ENCODE measurements at regions not wholly inside any gene's neighbourhood (a gene's known extent, or its start where the extent isn't known, plus 50 kb on each side); places are given as distances from the start of the nearest gene placed in this dataset.

DNA sequence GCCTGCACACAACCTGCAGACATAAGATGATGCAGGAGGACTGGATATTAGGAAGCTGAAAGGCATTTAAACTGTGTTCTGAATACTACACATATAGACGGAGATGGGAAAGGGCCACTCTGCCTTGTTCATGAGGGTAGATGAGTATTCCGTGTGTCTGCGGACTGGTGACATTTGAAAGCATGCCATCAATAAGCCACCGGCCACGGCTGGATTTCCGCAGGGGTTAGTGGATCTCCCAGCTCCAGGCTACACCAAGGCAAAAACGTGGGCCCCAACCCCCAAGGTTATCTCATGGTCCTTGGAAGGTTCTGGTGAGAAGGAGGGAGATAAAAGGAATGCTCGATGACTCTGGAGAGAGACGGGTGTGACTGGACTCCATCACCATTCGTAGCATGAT, 78.6 kb upstream of the THBS2 start:
- Histone ChIP-seq H3K4me1 (ENCODE audit: control insufficient read depth in 5 of 5, insufficient read depth in 5 of 5, low read length in 5 of 5) (no peaks in the 10 kb centered on the region), H3K4me3 (no peak overlapping the region), H3K36me3 (ENCODE audit: control insufficient read depth in 4 of 4, insufficient read depth in 4 of 4, low read length in 4 of 4) (no peaks in the 10 kb centered on the region), H3K27me3 (ENCODE audit: control insufficient read depth in 3 of 3, insufficient read depth in 3 of 3, low read length in 2 of 3) (no peaks in the 10 kb centered on the region), H3K9ac (ENCODE audit: insufficient read depth in 1 of 2, low read length in 2 of 2) (no peak overlapping the region), H3K9me3 (ENCODE audit: control insufficient read depth in 4 of 4, insufficient read depth in 3 of 4, low read length in 3 of 4) (peaks cover 0 to 2% (median 0%) of the 10 kb centered on the region in 4 donors), H3K27ac (ENCODE audit: low read depth in 1 of 2, low read length in 1 of 2) (no peak overlapping the region)
- WGBS, 2 donors: 87 to 89% methylated on average over 10 of the region's 10 CpGs
- ATAC-seq (ENCODE audit: insufficient read depth, low FRiP score) (no peak), DNase-seq (no peak)
- TF ChIP-seq, protein P1, sequence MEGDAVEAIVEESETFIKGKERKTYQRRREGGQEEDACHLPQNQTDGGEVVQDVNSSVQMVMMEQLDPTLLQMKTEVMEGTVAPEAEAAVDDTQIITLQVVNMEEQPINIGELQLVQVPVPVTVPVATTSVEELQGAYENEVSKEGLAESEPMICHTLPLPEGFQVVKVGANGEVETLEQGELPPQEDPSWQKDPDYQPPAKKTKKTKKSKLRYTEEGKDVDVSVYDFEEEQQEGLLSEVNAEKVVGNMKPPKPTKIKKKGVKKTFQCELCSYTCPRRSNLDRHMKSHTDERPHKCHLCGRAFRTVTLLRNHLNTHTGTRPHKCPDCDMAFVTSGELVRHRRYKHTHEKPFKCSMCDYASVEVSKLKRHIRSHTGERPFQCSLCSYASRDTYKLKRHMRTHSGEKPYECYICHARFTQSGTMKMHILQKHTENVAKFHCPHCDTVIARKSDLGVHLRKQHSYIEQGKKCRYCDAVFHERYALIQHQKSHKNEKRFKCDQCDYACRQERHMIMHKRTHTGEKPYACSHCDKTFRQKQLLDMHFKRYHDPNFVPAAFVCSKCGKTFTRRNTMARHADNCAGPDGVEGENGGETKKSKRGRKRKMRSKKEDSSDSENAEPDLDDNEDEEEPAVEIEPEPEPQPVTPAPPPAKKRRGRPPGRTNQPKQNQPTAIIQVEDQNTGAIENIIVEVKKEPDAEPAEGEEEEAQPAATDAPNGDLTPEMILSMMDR (IDR thresholded peaks at IDR 0.05; ENCODE audit: control extremely low read depth, extremely low read depth): no peak

GRCh38 chr6:169328112-169328801, 74.6 kb upstream of the THBS2 start:
- DNase-seq (no peak), ATAC-seq (ENCODE audit: insufficient read depth, low FRiP score) (no peak)
- peaks cover 0 to 2% (median 0%) of the 10 kb centered on the region in 4 donors for H3K9me3 ChIP-seq (ENCODE audit: control insufficient read depth in 4 of 4, insufficient read depth in 3 of 4, low read length in 3 of 4)
- no peak overlapping the region for H3K9ac ChIP-seq (ENCODE audit: insufficient read depth in 1 of 2, low read length in 2 of 2)
- 73 to 76% methylated on average over 5 of the region's 5 CpGs for WGBS, 2 donors
- TF ChIP-seq, protein P1 (IDR thresholded peaks at IDR 0.05; ENCODE audit: control extremely low read depth, extremely low read depth): no peak
- H3K4me1 ChIP-seq (ENCODE audit: control insufficient read depth in 5 of 5, insufficient read depth in 5 of 5, low read length in 5 of 5): no peaks in the 10 kb centered on the region
- no peaks in the 10 kb centered on the region for H3K36me3 ChIP-seq (ENCODE audit: control insufficient read depth in 4 of 4, insufficient read depth in 4 of 4, low read length in 4 of 4)
- no peak overlapping the region for H3K27ac ChIP-seq (ENCODE audit: low read depth in 1 of 2, low read length in 1 of 2)
- no peak overlapping the region for H3K4me3 ChIP-seq
- H3K27me3 ChIP-seq (ENCODE audit: control insufficient read depth in 3 of 3, insufficient read depth in 3 of 3, low read length in 2 of 3): no peaks in the 10 kb centered on the region

GRCh38 chr6:169326067-169326799, 72.6 kb upstream of the THBS2 start:
- no peak for DNase-seq
- Histone ChIP-seq H3K9ac (ENCODE audit: insufficient read depth in 1 of 2, low read length in 2 of 2) (no peak overlapping the region), H3K27ac (ENCODE audit: low read depth in 1 of 2, low read length in 1 of 2) (no peak overlapping the region), H3K27me3 (ENCODE audit: control insufficient read depth in 3 of 3, insufficient read depth in 3 of 3, low read length in 2 of 3) (no peaks in the 10 kb centered on the region), H3K4me1 (ENCODE audit: control insufficient read depth in 5 of 5, insufficient read depth in 5 of 5, low read length in 5 of 5) (no peaks in the 10 kb centered on the region), H3K36me3 (ENCODE audit: control insufficient read depth in 4 of 4, insufficient read depth in 4 of 4, low read length in 4 of 4) (no peaks in the 10 kb centered on the region), H3K9me3 (ENCODE audit: control insufficient read depth in 4 of 4, insufficient read depth in 3 of 4, low read length in 3 of 4) (peaks cover 0 to 2% (median 0%) of the 10 kb centered on the region in 4 donors), H3K4me3 (no peak overlapping the region)
- 76 to 79% methylated on average over 27 of the region's 27 CpGs for WGBS, 2 donors
- TF ChIP-seq, protein P1 (IDR thresholded peaks at IDR 0.05; ENCODE audit: control extremely low read depth, extremely low read depth): no peak
- no peak for ATAC-seq (ENCODE audit: insufficient read depth, low FRiP score)
